ENCODE measurements at regions not wholly inside any gene's neighbourhood (a gene's known extent, or its start where the extent isn't known, plus 50 kb on each side); places are given as distances from the start of the nearest gene placed in this dataset.

- Histone ChIP-seq H3K27me3 (no peaks in the 10 kb centered on the region), H3K27ac (no peak overlapping the region), H3K9me3 (no peaks in the 10 kb centered on the region), H3K36me3 (no peaks in the 10 kb centered on the region), H3K4me3 (no peak overlapping the region), H3K4me1 (no peaks in the 10 kb centered on the region)
- WGBS, 2 donors: 62 to 77% methylated on average over 4 of the region's 4 CpGs
- TF ChIP-seq CTCF (IDR thresholded peaks at IDR 0.05) (no peak), POLR2A (IDR thresholded peaks at IDR 0.05) (no peak)
- intact Hi-C loops (cut with DNase I): no loop called here
- no peak for DNase-seq
Observed at GRCh38 chr4:155072417-155072816, 136.0 kb upstream of the NPY2R start.

GRCh38 chr4:155073852-155074251 is 134.6 kb upstream of the NPY2R start:
- WGBS, 2 donors: 47 to 67% methylated on average over 3 of the region's 3 CpGs
- Histone ChIP-seq H3K36me3 (no peaks in the 10 kb centered on the region), H3K9me3 (no peaks in the 10 kb centered on the region), H3K4me3 (no peak overlapping the region), H3K27me3 (no peaks in the 10 kb centered on the region), H3K27ac (no peak overlapping the region), H3K4me1 (no peaks in the 10 kb centered on the region)
- no peak for TF ChIP-seq CTCF (IDR thresholded peaks at IDR 0.05)
- TF ChIP-seq POLR2A (IDR thresholded peaks at IDR 0.05): no peak
- no peak for DNase-seq
- intact Hi-C loops (cut with DNase I): no loop called here

GRCh38 chr4:155076256-155076785 is 132.1 kb upstream of the NPY2R start:
- no peak overlapping the region for H3K4me3 ChIP-seq
- no peaks in the 10 kb centered on the region for H3K27me3 ChIP-seq
- no peaks in the 10 kb centered on the region for H3K9me3 ChIP-seq
- TF ChIP-seq CTCF (IDR thresholded peaks at IDR 0.05) (no peak), POLR2A (IDR thresholded peaks at IDR 0.05) (no peak)
- no peaks in the 10 kb centered on the region for H3K4me1 ChIP-seq
- DNase-seq: no peak
- intact Hi-C loops (cut with DNase I): no loop called here
- no peak overlapping the region for H3K27ac ChIP-seq
- no peaks in the 10 kb centered on the region for H3K36me3 ChIP-seq
- WGBS, 2 donors: 58 to 64% methylated on average over 3 of the region's 3 CpGs

GRCh38 chr4:155077452-155078229 is 130.8 kb upstream of the NPY2R start:
- Histone ChIP-seq H3K4me1 (no peaks in the 10 kb centered on the region), H3K27me3 (no peaks in the 10 kb centered on the region), H3K9me3 (no peaks in the 10 kb centered on the region), H3K36me3 (no peaks in the 10 kb centered on the region), H3K4me3 (no peak overlapping the region), H3K27ac (no peak overlapping the region)
- DNase-seq: no peak
- TF ChIP-seq CTCF (IDR thresholded peaks at IDR 0.05): no peak
- WGBS, 2 donors: 85 to 91% methylated on average over 2 of the region's 2 CpGs
- intact Hi-C loops (cut with DNase I): no loop called here

- intact Hi-C loops (cut with DNase I): no loop called here
- H3K4me1 ChIP-seq: no peaks in the 10 kb centered on the region
Observed at GRCh38 chr4:155079871-155080270, 128.6 kb upstream of the NPY2R start.

More at GRCh38 chr4:155079871-155080270, 128.6 kb upstream of the NPY2R start:
- no peak for DNase-seq
- Histone ChIP-seq H3K27ac (no peak overlapping the region), H3K9me3 (no peaks in the 10 kb centered on the region), H3K27me3 (no peaks in the 10 kb centered on the region), H3K4me3 (no peak overlapping the region), H3K36me3 (no peaks in the 10 kb centered on the region)
- TF ChIP-seq POLR2A (IDR thresholded peaks at IDR 0.05): no peak
- TF ChIP-seq CTCF (IDR thresholded peaks at IDR 0.05): no peak

All from esophagus squamous epithelium (tissue), 5 donors.